Gastroesophageal sphincter (tissue), 4 donors: ENCODE measurements at regions not wholly inside any gene's neighbourhood (a gene's known extent, or its start where the extent isn't known, plus 50 kb on each side); places are given as distances from the start of the nearest gene placed in this dataset.

Experiments
- ATAC-seq: fragments of 150-250 bp; one replicate; pipeline ENCODE4 v1.9.1; 2016; ENCODE audit warnings: mild to moderate bottlenecking, moderate library complexity
- H3K27ac ChIP-seq, 4 donors: fragments of 200-600 bp; sonication (generic) in 3 of 4; 1 replicate in 3 of 4; 2 replicates in 1 of 4; pipeline ENCODE4 v1.5.1; 2016 to 2019
- H3K27me3 ChIP-seq: fragments of 200-600 bp; sonication (generic); one replicate; pipeline ENCODE4 v1.5.1; 2019
- H3K36me3 ChIP-seq, 2 donors: fragments of 200-600 bp; sonication (generic); one replicate each; pipeline ENCODE4 v1.5.1; 2019; ENCODE audit warnings: control low read depth in 1 of 2
- H3K4me1 ChIP-seq, 3 donors: fragments of 200-600 bp; sonication (generic); 1 replicate in 2 of 3; 2 replicates in 1 of 3; pipeline ENCODE4 v1.5.1; 2016 to 2019; ENCODE audit warnings: control low read depth in 2 of 3
- H3K4me3 ChIP-seq, 2 donors: fragments of 200-600 bp; sonication (generic); one replicate each; pipeline ENCODE4 v1.5.1; 2019; ENCODE audit warnings: mild to moderate bottlenecking in 1 of 2, moderate library complexity in 1 of 2
- H3K9me3 ChIP-seq, 3 donors: fragments of 200-600 bp; sonication (generic); one replicate each; pipeline ENCODE4 v1.5.1; 2017 to 2019; ENCODE audit warnings: control low read depth in 2 of 3
- EP300 ChIP-seq: sonication (generic); formaldehyde crosslinking; IDR thresholded peaks from one replicate; pipeline ENCODE4 v1.6.1; 2017; ENCODE audit warnings: antibody characterized with exemption, mild to moderate bottlenecking
- POLR2A ChIP-seq, 2 donors: fragments of 450-650 bp; IDR thresholded peaks; one replicate each; pipeline ENCODE4 v1.6.1; 2017; ENCODE audit warnings: antibody characterized with exemption in 2 of 2, mild to moderate bottlenecking in 2 of 2, moderate library complexity in 1 of 2
- POLR2AphosphoS5 ChIP-seq: sonication (generic); formaldehyde crosslinking; IDR thresholded peaks from one replicate; pipeline ENCODE4 v1.6.1; 2017; ENCODE audit warnings: antibody characterized with exemption
- WGBS, 2 donors: methylation state at CpG; one replicate each; pipeline ENCODE4 v1.1.5; 2018; ENCODE audit warnings: low coverage in 1 of 2; 5-methylcytosine and 5-hydroxymethylcytosine counted together
- TF ChIP-seq, protein P1 (sequence below), 4 experiments: fragments of 200-600 bp in 2 of 4; fragments of 450-650 bp in 2 of 4; sonication (generic) in 1 of 4; IDR thresholded peaks; one replicate each; pipeline ENCODE4 v1.5.1; 2017 to 2019; ENCODE audit warnings: antibody characterized with exemption in 4 of 4, mild to moderate bottlenecking in 2 of 4, moderate library complexity in 2 of 4

DNA sequence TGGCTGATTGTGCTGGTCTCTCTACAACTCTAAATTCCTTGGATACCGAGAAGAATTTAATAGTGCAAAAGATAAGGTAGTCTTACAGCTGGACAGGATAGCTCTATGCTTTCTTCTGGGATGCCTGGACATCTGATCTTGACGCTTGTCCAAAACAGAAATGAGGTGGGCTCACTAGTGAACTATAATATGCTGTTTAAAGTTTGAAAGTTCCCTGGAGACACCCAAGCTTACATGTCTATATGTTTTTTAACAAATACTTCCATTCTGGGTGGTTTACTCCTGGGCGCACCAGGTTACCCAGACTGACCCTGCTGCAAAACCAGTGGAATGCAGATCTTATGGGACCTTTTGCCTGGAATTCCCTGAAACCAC, 702.1 kb upstream of the COBL start:
- Histone ChIP-seq H3K27ac (no peak overlapping the region), H3K4me1 (no peaks in the 10 kb centered on the region), H3K36me3 (no peaks in the 10 kb centered on the region), H3K9me3 (no peaks in the 10 kb centered on the region), H3K27me3 (no peaks in the 10 kb centered on the region), H3K4me3 (no peak overlapping the region)
- 96 to 100% methylated on average over 2 to 3 of the region's 3 CpGs for WGBS, 2 donors
- ATAC-seq, result no peak
- TF ChIP-seq, protein P1, sequence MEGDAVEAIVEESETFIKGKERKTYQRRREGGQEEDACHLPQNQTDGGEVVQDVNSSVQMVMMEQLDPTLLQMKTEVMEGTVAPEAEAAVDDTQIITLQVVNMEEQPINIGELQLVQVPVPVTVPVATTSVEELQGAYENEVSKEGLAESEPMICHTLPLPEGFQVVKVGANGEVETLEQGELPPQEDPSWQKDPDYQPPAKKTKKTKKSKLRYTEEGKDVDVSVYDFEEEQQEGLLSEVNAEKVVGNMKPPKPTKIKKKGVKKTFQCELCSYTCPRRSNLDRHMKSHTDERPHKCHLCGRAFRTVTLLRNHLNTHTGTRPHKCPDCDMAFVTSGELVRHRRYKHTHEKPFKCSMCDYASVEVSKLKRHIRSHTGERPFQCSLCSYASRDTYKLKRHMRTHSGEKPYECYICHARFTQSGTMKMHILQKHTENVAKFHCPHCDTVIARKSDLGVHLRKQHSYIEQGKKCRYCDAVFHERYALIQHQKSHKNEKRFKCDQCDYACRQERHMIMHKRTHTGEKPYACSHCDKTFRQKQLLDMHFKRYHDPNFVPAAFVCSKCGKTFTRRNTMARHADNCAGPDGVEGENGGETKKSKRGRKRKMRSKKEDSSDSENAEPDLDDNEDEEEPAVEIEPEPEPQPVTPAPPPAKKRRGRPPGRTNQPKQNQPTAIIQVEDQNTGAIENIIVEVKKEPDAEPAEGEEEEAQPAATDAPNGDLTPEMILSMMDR (IDR thresholded peaks at IDR 0.05), result no peak
- TF ChIP-seq POLR2AphosphoS5, result no peak
- TF ChIP-seq POLR2A (IDR thresholded peaks at IDR 0.05), result no peak
- TF ChIP-seq EP300, result no peak

DNA sequence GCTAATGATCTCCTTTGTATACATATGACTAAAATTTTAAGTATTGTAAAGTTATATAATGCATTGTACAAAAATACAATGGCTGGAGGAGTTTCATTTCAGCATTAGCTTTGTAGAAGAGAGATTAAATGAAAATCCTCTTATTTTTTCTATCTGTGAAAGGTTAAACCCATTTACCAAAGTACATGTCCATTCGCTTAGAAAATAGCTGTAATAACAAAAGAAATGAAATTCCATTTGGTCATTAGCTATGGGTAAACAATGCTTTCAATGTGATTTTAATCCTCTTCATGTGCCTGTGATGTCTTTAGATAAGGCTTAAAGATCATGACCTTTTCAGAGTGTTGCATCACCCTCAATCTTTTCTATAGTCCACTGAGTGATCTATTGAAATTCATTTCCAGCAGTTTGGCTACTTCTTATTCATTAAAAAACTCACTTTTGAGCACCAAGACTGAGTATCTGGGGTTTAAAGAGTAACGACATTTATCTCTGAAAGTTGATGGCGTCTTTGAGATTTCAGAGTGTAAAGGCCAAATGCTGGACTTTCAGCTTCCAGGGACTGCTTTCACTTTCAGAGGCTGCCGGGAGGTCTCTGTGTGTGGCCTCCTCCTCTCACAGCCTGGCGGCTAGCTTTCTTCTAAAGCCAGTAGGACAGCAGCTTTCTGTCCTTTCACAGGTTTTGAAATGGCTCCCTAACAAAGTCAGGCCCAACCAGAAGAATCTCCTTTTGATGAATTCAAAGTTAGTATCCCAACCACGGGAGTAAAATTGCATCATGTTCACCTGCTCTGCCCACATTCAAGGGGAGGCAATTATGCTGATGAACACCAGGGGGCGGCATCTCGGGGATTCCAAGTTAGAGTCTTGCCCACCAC, 701.4 kb upstream of the COBL start:
- ATAC-seq, result no peak
- Histone ChIP-seq H3K27ac (no peak overlapping the region), H3K4me3 (no peak overlapping the region), H3K9me3 (no peaks in the 10 kb centered on the region), H3K27me3 (no peaks in the 10 kb centered on the region), H3K36me3 (no peaks in the 10 kb centered on the region), H3K4me1 (no peaks in the 10 kb centered on the region)
- 40 to 70% methylated on average over 7 to 8 of the region's 8 CpGs for WGBS, 2 donors
- TF ChIP-seq, protein P1 (IDR thresholded peaks at IDR 0.05), result no peak
- no peak for TF ChIP-seq EP300
- TF ChIP-seq POLR2AphosphoS5, result no peak
- TF ChIP-seq POLR2A (IDR thresholded peaks at IDR 0.05), result no peak

DNA sequence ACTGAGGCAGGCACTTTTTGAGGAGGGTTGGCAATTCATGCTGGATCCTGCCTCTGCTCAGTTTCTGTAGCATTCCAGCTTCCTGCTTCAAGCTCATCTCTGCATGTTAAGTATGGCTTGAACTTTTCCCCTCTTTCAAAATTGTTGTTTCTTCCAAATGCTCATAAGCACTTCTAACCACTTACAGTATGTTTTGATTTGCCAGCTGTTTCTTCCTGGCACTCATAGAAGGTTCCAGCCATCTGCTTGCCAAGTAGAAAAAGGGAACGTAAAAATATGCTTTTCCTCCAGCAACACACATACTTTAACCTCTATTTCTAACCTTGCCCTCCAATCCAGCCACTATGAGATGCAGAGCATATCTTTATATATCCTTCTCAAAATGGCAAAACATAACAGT, 692.6 kb upstream of the COBL start:
- H3K9me3 ChIP-seq, result no peaks in the 10 kb centered on the region
- H3K4me1 ChIP-seq, result no peaks in the 10 kb centered on the region
- no peaks in the 10 kb centered on the region for H3K36me3 ChIP-seq
- no peak overlapping the region for H3K4me3 ChIP-seq
- H3K27ac ChIP-seq, result no peak overlapping the region
- TF ChIP-seq EP300 (no peak), POLR2AphosphoS5 (no peak), POLR2A (IDR thresholded peaks at IDR 0.05) (no peak)
- 9 to 13% methylated on average over 1 of the region's 1 CpG for WGBS, 2 donors
- no peaks in the 10 kb centered on the region for H3K27me3 ChIP-seq
- ATAC-seq, result no peak

DNA sequence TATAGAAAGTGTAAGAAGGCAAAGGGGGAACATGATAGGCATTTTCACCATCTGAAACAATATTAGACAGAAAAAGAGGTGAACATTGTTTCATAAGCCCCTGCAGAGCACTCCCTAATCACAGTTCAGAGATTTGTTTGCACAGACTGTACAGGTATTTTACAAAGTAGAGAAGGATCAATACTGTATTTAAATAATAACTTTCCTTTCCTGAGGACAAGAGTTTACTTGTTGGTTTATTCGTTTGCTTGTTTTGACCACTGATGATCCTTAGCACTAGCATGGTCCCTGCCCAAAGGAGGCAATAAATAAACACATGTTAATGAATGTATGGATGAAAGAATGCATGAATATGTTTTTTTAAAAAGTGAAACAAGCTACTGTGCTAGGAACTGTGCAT, 690.1 kb upstream of the COBL start:
- H3K9me3 ChIP-seq, result no peaks in the 10 kb centered on the region
- H3K4me3 ChIP-seq, result no peak overlapping the region
- no peak for TF ChIP-seq POLR2AphosphoS5
- TF ChIP-seq, protein P1 (IDR thresholded peaks at IDR 0.05), result no peak
- no peak for TF ChIP-seq POLR2A (IDR thresholded peaks at IDR 0.05)
- no peak for TF ChIP-seq EP300
- H3K27me3 ChIP-seq, result no peaks in the 10 kb centered on the region
- ATAC-seq, result no peak
- 75 to 88% methylated on average over 1 of the region's 1 CpG for WGBS, 2 donors
- H3K36me3 ChIP-seq, result no peaks in the 10 kb centered on the region
- H3K27ac ChIP-seq, result no peak overlapping the region
- no peaks in the 10 kb centered on the region for H3K4me1 ChIP-seq

DNA sequence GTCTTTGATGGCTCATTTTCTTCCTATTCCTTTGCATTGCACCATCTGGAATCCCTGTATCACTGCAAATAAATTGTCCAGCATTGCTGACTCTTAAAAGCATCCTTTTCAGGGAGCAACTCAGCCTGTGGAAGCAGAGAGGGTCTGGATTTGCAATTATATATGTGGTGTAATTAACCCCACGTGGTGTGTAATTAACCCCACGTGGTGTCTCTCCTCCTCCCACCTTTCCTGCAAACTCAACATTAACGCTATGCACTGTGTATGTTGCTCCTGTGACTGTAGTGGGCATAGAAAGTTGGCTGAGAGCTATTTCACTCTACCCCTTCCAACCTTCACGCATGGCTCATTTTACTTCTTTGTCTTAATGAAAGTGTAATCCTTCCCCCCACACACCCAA, 689.0 kb upstream of the COBL start:
- H3K4me3 ChIP-seq, result no peak overlapping the region
- H3K27me3 ChIP-seq, result no peaks in the 10 kb centered on the region
- no peak overlapping the region for H3K27ac ChIP-seq
- H3K9me3 ChIP-seq, result no peaks in the 10 kb centered on the region
- no peak for ATAC-seq
- WGBS, 2 donors, result 66 to 92% methylated on average over 2 to 4 of the region's 4 CpGs
- H3K4me1 ChIP-seq, result no peaks in the 10 kb centered on the region
- H3K36me3 ChIP-seq, result no peaks in the 10 kb centered on the region
- TF ChIP-seq, protein P1 (IDR thresholded peaks at IDR 0.05), result no peak
- no peak for TF ChIP-seq POLR2A (IDR thresholded peaks at IDR 0.05)
